Adrenal gland (tissue), 5 donors: ENCODE measurements at regions not wholly inside any gene's neighbourhood (a gene's known extent, or its start where the extent isn't known, plus 50 kb on each side); places are given as distances from the start of the nearest gene placed in this dataset.

Experiments used
- CTCF ChIP-seq, 6 experiments: fragments of 450-650 bp in 4 of 6; fragments of 200-600 bp in 2 of 6; sonication (generic) in 1 of 6; IDR thresholded peaks; 1 replicate in 5 of 6; 2 replicates in 1 of 6; pipeline versions ENCODE4 v1.5.1 to v1.8.0; 2016 to 2021; ENCODE audit warnings: antibody characterized with exemption in 6 of 6, mild to moderate bottlenecking in 2 of 6, moderate library complexity in 1 of 6
- POLR2A ChIP-seq, 2 donors: fragments of 450-650 bp; IDR thresholded peaks; one replicate each; pipeline ENCODE4 v1.6.1; 2017; ENCODE audit warnings: antibody characterized with exemption in 2 of 2, mild to moderate bottlenecking in 2 of 2, moderate library complexity in 1 of 2
- donor health status: DM: no; HTN: no; CAD: no.

GRCh38 chr4:38536716-38537115, 127.3 kb upstream of the KLF3 start:
- no peak for TF ChIP-seq CTCF (IDR thresholded peaks at IDR 0.05)
- TF ChIP-seq POLR2A (IDR thresholded peaks at IDR 0.05), result no peak
